Stimulated activated naive CD4-positive, alpha-beta T cell treated with Interleukin-2 at 50 U/mL for 16 hours (primary cell): ENCODE measurements at regions not wholly inside any gene's neighbourhood (a gene's known extent, or its start where the extent isn't known, plus 50 kb on each side); places are given as distances from the start of the nearest gene placed in this dataset.

Experiments
- DNase-seq: peaks from one replicate; lab custom pipeline; 2025; lab: John Stamatoyannopoulos, UW

DNA sequence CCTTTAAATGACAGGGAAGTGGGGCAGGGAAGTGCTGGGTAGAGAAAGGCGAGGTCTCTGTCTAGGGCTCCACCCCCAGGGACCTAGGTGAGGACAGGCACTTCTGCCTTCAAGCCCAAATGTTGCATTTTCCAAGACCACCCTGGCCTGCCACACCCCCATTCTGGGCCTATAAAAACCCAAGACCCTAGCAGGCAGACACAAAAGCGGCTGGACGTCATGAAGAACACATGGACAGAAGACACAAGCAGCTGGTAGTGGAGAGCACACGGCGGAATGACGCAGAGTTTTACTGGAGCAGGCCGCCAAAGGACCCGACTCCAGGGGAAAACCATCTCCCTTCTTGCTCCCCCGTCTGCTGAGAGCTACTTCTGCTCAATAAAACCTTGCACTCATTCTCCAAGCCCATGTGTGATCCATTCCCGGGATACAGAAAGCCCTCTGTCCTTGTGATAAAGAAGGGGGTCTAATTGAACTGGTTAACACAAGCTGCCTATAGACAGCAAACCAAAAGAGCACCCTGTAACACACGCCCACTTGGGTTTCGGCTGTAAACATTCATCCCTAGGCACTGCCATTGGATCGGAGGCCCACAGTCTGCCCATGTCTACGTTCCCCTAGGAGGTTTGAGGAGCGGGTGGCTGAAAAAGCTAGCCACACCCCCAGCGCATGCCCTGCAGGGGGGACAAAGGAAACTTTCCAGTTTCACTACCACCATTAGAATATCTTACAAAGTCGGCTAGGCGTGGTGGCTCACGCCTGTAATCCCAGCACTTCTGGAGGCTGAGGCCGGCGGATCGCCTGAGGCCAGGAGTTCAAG is 622.2 kb upstream of the SALL1 start:
- DNase-seq, result no peak

- DNase-seq, result no peak
Observed at GRCh38 chr16:51766739-51767138, 615.7 kb upstream of the SALL1 start.

GRCh38 chr16:51763072-51763661 is 612.1 kb upstream of the SALL1 start:
- DNase-seq, result no peak

DNA sequence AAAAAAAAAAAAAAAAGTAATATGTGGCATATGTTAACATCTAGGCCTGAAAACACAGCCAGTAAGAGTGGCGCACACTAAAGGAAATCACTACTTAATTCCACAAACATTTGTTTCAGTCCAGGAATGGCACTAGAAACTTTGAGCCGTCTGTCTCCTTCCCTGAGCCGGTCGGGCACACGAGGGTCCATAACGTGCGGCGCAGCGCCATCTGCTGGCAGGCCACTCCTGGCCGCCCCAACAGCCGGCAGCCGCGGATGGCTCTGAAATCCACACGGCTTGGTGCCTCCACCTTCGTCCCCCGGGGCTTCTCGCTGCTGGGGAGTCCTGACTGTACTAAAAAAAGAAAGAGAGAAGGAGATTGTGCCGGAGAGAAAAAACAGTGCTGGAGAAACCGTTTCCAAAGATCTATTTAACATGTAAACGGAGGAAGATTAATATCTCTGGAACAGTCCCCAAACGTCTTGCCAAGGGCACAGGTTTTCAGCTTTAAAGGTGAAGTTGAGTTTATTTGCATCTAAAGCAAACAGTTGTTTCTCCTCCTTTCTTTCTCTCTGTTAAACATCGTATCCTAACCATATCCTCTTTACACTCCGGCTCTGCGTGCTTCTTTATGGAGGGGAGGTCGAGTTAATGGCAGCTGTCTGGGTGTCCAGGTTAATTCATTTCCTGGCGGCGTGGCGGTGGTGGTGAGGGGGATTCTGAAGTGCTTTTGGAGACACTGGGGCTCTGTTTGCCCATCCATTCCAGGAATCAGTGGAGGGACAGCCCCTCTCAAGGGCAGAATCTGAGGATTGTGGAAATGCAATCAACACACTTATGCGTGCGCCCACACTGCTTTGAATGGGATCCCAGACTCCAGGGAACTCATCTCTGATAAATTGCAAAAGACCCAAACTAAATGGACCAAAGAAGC is 611.3 kb upstream of the SALL1 start:
- no peak for DNase-seq

GRCh38 chr16:51761001-51761400 is 609.9 kb upstream of the SALL1 start:
- no peak for DNase-seq

DNA sequence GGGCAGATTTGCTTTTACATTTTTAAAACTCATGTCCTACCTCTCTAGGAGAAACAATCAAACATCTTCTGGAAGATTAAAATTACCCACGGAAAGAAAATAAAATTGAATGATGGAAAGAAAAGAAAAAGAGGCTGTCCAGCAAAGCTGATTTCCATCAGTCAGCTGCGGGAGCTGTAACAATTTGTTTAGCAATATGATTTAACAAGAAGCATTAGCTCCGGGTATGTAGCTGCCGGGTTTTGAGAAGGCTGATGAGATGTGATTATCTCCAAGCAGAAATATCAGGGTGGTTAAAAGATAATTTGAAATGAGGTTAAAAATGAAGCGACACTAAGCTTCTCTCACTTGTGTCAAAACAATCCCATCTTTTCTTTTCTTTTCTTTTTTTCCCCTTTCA is 608.9 kb upstream of the SALL1 start:
- no peak for DNase-seq

GRCh38 chr16:51759329-51759728 is 608.3 kb upstream of the SALL1 start:
- DNase-seq, result no peak

- DNase-seq, result no peak
Observed at GRCh38 chr16:51757921-51758479, 606.9 kb upstream of the SALL1 start.

GRCh38 chr16:51757505-51757904 is 606.4 kb upstream of the SALL1 start:
- no peak for DNase-seq

- no peak for DNase-seq
Observed at GRCh38 chr16:51757124-51757470, 606.0 kb upstream of the SALL1 start.

GRCh38 chr16:51756447-51757123 is 605.5 kb upstream of the SALL1 start:
- no peak for DNase-seq

GRCh38 chr16:51755577-51756355 is 604.7 kb upstream of the SALL1 start:
- no peak for DNase-seq

- DNase-seq, result no peak
Observed at GRCh38 chr16:51755039-51755501, 604.0 kb upstream of the SALL1 start.

- no peak for DNase-seq
Observed at GRCh38 chr16:51753467-51754127, 602.5 kb upstream of the SALL1 start.

GRCh38 chr16:51752438-51752995 is 601.4 kb upstream of the SALL1 start:
- no peak for DNase-seq

GRCh38 chr16:51747329-51747728 is 596.3 kb upstream of the SALL1 start:
- DNase-seq, result no peak

GRCh38 chr16:51734220-51734619 is 583.1 kb upstream of the SALL1 start:
- no peak for DNase-seq

DNA sequence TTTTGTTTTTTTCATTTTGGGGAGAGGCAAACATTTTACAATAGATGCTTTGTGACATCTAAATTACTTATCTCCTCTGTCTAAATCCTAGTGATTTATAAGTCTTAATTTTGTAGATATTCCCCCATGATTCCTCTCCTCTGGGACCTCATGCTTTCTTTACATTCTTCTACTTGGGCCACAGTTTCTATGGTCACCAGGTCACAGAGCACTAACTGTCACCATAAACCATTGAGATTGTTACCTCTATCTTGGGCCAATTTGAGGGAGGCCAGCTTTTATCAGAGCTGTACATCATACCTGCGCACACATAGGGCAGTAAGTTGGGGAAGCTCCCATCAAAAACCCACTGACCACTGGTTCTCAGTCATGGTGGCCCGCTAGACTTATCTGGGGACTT is 582.1 kb upstream of the SALL1 start:
- no peak for DNase-seq

DNA sequence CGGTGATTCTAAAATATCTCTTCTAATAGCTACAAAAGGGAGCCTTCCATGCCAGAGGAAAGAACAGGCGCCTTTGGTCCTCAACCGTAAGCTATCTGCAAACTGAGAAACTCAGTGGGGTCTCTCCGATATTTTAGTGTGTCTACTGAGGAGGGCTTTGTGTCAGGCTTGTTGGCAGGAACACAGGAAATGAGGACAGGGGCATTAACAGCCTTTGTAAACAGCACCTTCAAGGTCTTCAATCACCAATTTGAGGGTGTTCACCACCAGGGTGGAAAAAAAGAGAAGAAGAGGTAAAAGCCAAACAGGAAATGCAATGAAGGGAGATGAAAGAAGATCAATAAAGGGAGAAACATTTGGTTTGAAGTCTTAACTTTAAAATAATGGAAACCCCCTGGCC is 580.1 kb upstream of the SALL1 start:
- no peak for DNase-seq
